Fibroblast of lung (primary cell): ENCODE measurements at regions not wholly inside any gene's neighbourhood (a gene's known extent, or its start where the extent isn't known, plus 50 kb on each side); places are given as distances from the start of the nearest gene placed in this dataset.
"Not testable (repeated sequence)": the region's sequence is repeated elsewhere in the genome, so short reads cannot be mapped to it uniquely, and the experiment has no call there.

Experiments
- DNase-seq, 2 donors: peaks; one replicate each; pipeline versions ENCODE4 v3.0.0 to v3.0.0-alpha.2; 2010; ENCODE audit warnings: low read depth in 2 of 2
- H2AFZ ChIP-seq: 2 replicates; pipeline ENCODE4 v1.5.1; 2012; ENCODE audit warnings: low read length, control low read depth, inconsistent platforms
- H3K27ac ChIP-seq: 2 replicates; pipeline ENCODE4 v1.5.1; 2011; ENCODE audit warnings: low read length, control low read depth; ENCODE audit not compliant: insufficient read depth
- H3K27me3 ChIP-seq: 2 replicates; pipeline ENCODE4 v1.5.1; 2011; ENCODE audit warnings: mild to moderate bottlenecking, low read length; ENCODE audit not compliant: control insufficient read depth, insufficient read depth
- H3K36me3 ChIP-seq: 2 replicates; pipeline ENCODE4 v1.5.1; 2011; ENCODE audit warnings: low read length; ENCODE audit not compliant: control insufficient read depth, insufficient read depth
- H3K4me1 ChIP-seq: 2 replicates; pipeline ENCODE4 v1.5.1; 2011; ENCODE audit warnings: low read length; ENCODE audit not compliant: control insufficient read depth, insufficient read depth; ENCODE audit errors: extremely low read depth
- H3K4me2 ChIP-seq: 2 replicates; pipeline ENCODE4 v1.5.1; 2011; ENCODE audit warnings: low read length, control low read depth; ENCODE audit not compliant: insufficient read depth; ENCODE audit errors: extremely low read depth
- H3K4me3 ChIP-seq, 4 experiments: fragments of 200-600 bp in 1 of 4; sonication (generic) in 1 of 4; replicated peaks in 1 of 4; 2 replicates each; pipeline ENCODE4 v1.5.1; 2011 to 2016; ENCODE audit warnings: low read length in 4 of 4, low read depth in 3 of 4, mild to moderate bottlenecking in 3 of 4, control low read depth in 2 of 4, inconsistent platforms in 1 of 4, mixed read lengths in 1 of 4; ENCODE audit not compliant: insufficient read depth in 1 of 4; ENCODE audit errors: control extremely low read depth in 1 of 4
- H3K79me2 ChIP-seq: 2 replicates; pipeline ENCODE4 v1.5.1; 2012; ENCODE audit warnings: mild to moderate bottlenecking, low read length, inconsistent platforms; ENCODE audit not compliant: control insufficient read depth, insufficient read depth
- H3K9ac ChIP-seq: 2 replicates; pipeline ENCODE4 v1.5.1; 2011; ENCODE audit warnings: mild to moderate bottlenecking, low read length, control low read depth; ENCODE audit not compliant: insufficient read depth
- H3K9me3 ChIP-seq: 2 replicates; pipeline ENCODE4 v1.5.1; 2012; ENCODE audit warnings: low read depth, low read length; ENCODE audit not compliant: control insufficient read depth, insufficient read depth
- H4K20me1 ChIP-seq: 2 replicates; pipeline ENCODE4 v1.5.1; 2011; ENCODE audit warnings: low read length; ENCODE audit not compliant: control insufficient read depth, insufficient read depth; ENCODE audit errors: extremely low read depth
- CTCF ChIP-seq, 2 donors: IDR thresholded peaks in 1 of 2; conservative IDR thresholded peaks in 1 of 2; 1 replicate in 1 of 2; 2 replicates in 1 of 2; pipeline ENCODE4 v1.5.1; 2011 to 2012; ENCODE audit warnings: low read length in 2 of 2, control low read depth in 1 of 2, inconsistent platforms in 1 of 2, low read depth in 1 of 2, mild to moderate bottlenecking in 1 of 2
- EZH2 ChIP-seq: IDR thresholded peaks from 2 replicates; pipeline ENCODE4 v1.5.1; 2012; ENCODE audit warnings: low read length, control low read depth, mild to moderate bottlenecking; ENCODE audit errors: missing control alignments

DNA sequence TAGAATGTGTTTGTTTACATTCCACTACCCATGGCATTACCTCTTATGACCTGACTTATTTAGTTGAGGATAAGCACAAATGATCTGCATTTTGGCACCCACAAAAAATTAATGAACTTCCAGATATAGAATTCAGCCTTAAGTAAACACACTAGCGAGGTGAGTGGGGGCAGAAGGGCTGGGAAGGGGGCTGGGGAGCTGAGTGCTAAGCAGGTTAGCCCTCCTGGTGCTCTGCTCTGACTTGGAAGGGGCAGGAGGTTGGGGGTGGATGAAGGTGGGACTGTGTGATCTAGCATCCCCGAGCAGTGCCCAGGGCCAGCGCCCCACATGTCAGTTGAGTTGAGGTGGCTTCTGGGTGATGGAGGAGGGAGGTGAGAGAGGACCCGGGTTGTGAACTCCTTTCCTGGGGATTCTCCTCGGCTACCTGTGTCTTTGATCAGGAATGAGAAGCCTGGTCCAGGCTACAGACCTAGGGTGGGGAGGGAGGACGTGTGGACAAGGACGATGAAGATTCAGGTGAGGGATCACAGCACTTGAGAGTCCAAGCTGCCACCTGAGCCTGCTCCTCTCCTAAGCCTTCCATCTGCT lies 178.6 kb upstream of the SMAD3 start:
- H3K9me3 ChIP-seq = no peaks in the 10 kb centered on the region
- TF ChIP-seq EZH2 = no peak
- TF ChIP-seq CTCF (conservative IDR thresholded peaks at IDR 0.05 in 1 of 2, IDR thresholded peaks at IDR 0.05 in 1 of 2; ENCODE audit: low read depth in 1 of 2, low read length in 2 of 2) = no peak
- no peaks in the 10 kb centered on the region for H3K27me3 ChIP-seq
- no peak overlapping the region for H3K4me3 ChIP-seq
- no peak overlapping the region for H3K27ac ChIP-seq
- no peak for DNase-seq
- no peak overlapping the region for H2AFZ ChIP-seq
- H3K4me1 ChIP-seq = peaks cover 25% of the 10 kb centered on the region
- no peak overlapping the region for H3K9ac ChIP-seq
- H3K36me3 ChIP-seq = no peaks in the 10 kb centered on the region
- no peak overlapping the region for H3K4me2 ChIP-seq
- H3K79me2 ChIP-seq = no peaks in the 10 kb centered on the region
- no peaks in the 10 kb centered on the region for H4K20me1 ChIP-seq

- not testable (repeated sequence) for H2AFZ ChIP-seq, H4K20me1 ChIP-seq, H3K27me3 ChIP-seq, H3K79me2 ChIP-seq, H3K9ac ChIP-seq, DNase-seq, H3K27ac ChIP-seq, H3K4me3 ChIP-seq, H3K4me1 ChIP-seq, H3K4me2 ChIP-seq, H3K36me3 ChIP-seq, H3K9me3 ChIP-seq
Observed at GRCh38 chr15:66889298-66889697, 176.1 kb upstream of the SMAD3 start.

- no peak for DNase-seq
- Histone ChIP-seq H3K27ac (no peak overlapping the region), H3K4me3 (no peak overlapping the region), H3K36me3 (no peaks in the 10 kb centered on the region), H3K4me2 (no peak overlapping the region), H3K9me3 (no peaks in the 10 kb centered on the region), H3K79me2 (no peaks in the 10 kb centered on the region), H3K27me3 (no peaks in the 10 kb centered on the region), H3K9ac (no peak overlapping the region), H2AFZ (no peak overlapping the region), H4K20me1 (no peaks in the 10 kb centered on the region), H3K4me1 (peaks cover 12% of the 10 kb centered on the region)
- TF ChIP-seq EZH2 = no peak
- TF ChIP-seq CTCF (conservative IDR thresholded peaks at IDR 0.05 in 1 of 2, IDR thresholded peaks at IDR 0.05 in 1 of 2; ENCODE audit: low read depth in 1 of 2, low read length in 2 of 2) = no peak
Observed at GRCh38 chr15:66891776-66892175, 173.6 kb upstream of the SMAD3 start.
